DOHH2 (cell line): ENCODE measurements at regions not wholly inside any gene's neighbourhood (a gene's known extent, or its start where the extent isn't known, plus 50 kb on each side); places are given as distances from the start of the nearest gene placed in this dataset.

Experiments used
- H3F3A ChIP-seq: fragments of 200-600 bp; sonication (generic), shearing (Covaris generic); 2 replicates; pipeline ENCODE4 v1.6.0; 2016; ENCODE audit warnings: antibody characterized with exemption, mild to moderate bottlenecking; ENCODE audit not compliant: control insufficient read depth, insufficient read depth
- H3K27ac ChIP-seq: fragments of 200-600 bp; sonication (generic); 2 replicates; pipeline ENCODE4 v1.5.1; 2014; ENCODE audit warnings: low read depth, mild to moderate bottlenecking, low read length, moderate library complexity
- H3K27me3 ChIP-seq: fragments of 200-600 bp; sonication (generic); 2 replicates; pipeline ENCODE4 v1.6.1; 2014; ENCODE audit warnings: mild to moderate bottlenecking, low read length, mixed read lengths; ENCODE audit not compliant: control insufficient read depth
- H3K36me3 ChIP-seq: fragments of 200-600 bp; sonication (generic); 2 replicates; pipeline ENCODE4 v1.6.1; 2014; ENCODE audit warnings: mild to moderate bottlenecking, low read length, moderate library complexity, mixed read lengths; ENCODE audit not compliant: control insufficient read depth
- H3K4me1 ChIP-seq: fragments of 200-600 bp; sonication (generic); 2 replicates; pipeline ENCODE4 v1.6.1; 2014; ENCODE audit warnings: mild to moderate bottlenecking, low read length, mixed read lengths; ENCODE audit not compliant: control insufficient read depth
- H3K4me2 ChIP-seq: fragments of 200-600 bp; sonication (generic); 2 replicates; pipeline ENCODE4 v1.6.0; 2014; ENCODE audit warnings: mild to moderate bottlenecking, low read length, moderate library complexity
- H3K4me3 ChIP-seq: fragments of 200-600 bp; sonication (generic); 2 replicates; pipeline ENCODE4 v1.5.1; 2014; ENCODE audit warnings: mild to moderate bottlenecking, low read length, mixed read lengths
- H3K79me2 ChIP-seq: fragments of 200-600 bp; sonication (generic); 2 replicates; pipeline ENCODE4 v1.6.1; 2014; ENCODE audit warnings: mild to moderate bottlenecking, low read length, mixed read lengths; ENCODE audit not compliant: control insufficient read depth
- H3K9me2 ChIP-seq: fragments of 200-600 bp; sonication (generic); replicated peaks from 2 replicates; pipeline ENCODE4 v1.6.1; 2014; ENCODE audit warnings: mild to moderate bottlenecking, low read length, mixed read lengths; ENCODE audit not compliant: control insufficient read depth
- H3K9me3 ChIP-seq: fragments of 200-600 bp; sonication (generic); 2 replicates; pipeline ENCODE4 v1.6.1; 2014; ENCODE audit warnings: antibody characterized with exemption, low read length, mixed read lengths; ENCODE audit not compliant: control insufficient read depth, insufficient read depth
- H4K20me1 ChIP-seq: fragments of 200-600 bp; sonication (generic); 2 replicates; pipeline ENCODE4 v1.6.0; 2014; ENCODE audit warnings: low read depth, mild to moderate bottlenecking, antibody characterized with exemption, low read length, moderate library complexity; ENCODE audit not compliant: control insufficient read depth, insufficient read depth
- CTCF ChIP-seq: fragments of 200-600 bp; sonication (generic); IDR thresholded peaks from one replicate; pipeline ENCODE4 v1.5.1; 2014; ENCODE audit warnings: antibody characterized with exemption, mild to moderate bottlenecking, low read depth, low read length; ENCODE audit not compliant: poor library complexity, severe bottlenecking
- EZH2phosphoT487 ChIP-seq: fragments of 200-600 bp; sonication (generic); IDR thresholded peaks from 2 replicates; pipeline ENCODE4 v1.6.1; 2017; ENCODE audit warnings: borderline replicate concordance, mild to moderate bottlenecking, antibody characterized with exemption, low read length, moderate library complexity, mixed read lengths

GRCh38 chr4:176616151-176616550 is 176.6 kb downstream of the VEGFC start:
- no peak overlapping the region for H3K4me2 ChIP-seq
- H3F3A ChIP-seq: no peaks in the 10 kb centered on the region
- H3K4me1 ChIP-seq: no peaks in the 10 kb centered on the region
- no peaks in the 10 kb centered on the region for H3K79me2 ChIP-seq
- H4K20me1 ChIP-seq: no peaks in the 10 kb centered on the region
- no peaks in the 10 kb centered on the region for H3K27me3 ChIP-seq
- H3K4me3 ChIP-seq: no peak overlapping the region
- no peaks in the 10 kb centered on the region for H3K9me3 ChIP-seq
- no peaks in the 10 kb centered on the region for H3K9me2 ChIP-seq
- no peak overlapping the region for H3K27ac ChIP-seq
- TF ChIP-seq CTCF (no peak), EZH2phosphoT487 (no peak)
- no peaks in the 10 kb centered on the region for H3K36me3 ChIP-seq

DNA sequence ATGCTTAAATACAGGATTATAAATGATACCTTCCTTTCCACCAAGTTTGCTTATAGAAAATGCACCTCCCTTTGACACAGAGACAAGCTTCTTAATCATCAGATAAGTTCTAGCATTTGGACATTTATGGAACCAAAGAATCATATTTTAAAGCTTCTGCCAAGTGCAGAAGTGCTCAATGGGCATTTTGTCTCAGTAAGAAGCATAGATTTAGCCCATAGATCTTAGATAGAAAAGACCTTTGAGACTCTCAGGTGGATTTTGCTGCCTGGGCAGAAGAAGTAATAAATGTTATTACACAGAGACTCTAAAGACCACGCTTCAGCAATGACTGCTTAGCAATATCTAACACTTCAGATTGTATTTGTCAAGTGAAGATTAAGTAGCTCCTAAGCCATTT is 174.6 kb downstream of the VEGFC start:
- no peaks in the 10 kb centered on the region for H3K79me2 ChIP-seq
- no peaks in the 10 kb centered on the region for H3K4me1 ChIP-seq
- no peak overlapping the region for H3K4me2 ChIP-seq
- no peaks in the 10 kb centered on the region for H3K36me3 ChIP-seq
- H3K4me3 ChIP-seq: no peak overlapping the region
- no peaks in the 10 kb centered on the region for H3K9me3 ChIP-seq
- H3K9me2 ChIP-seq: no peaks in the 10 kb centered on the region
- no peaks in the 10 kb centered on the region for H4K20me1 ChIP-seq
- no peaks in the 10 kb centered on the region for H3K27me3 ChIP-seq
- H3K27ac ChIP-seq: no peak overlapping the region
- TF ChIP-seq CTCF (no peak), EZH2phosphoT487 (no peak)
- no peaks in the 10 kb centered on the region for H3F3A ChIP-seq

DNA sequence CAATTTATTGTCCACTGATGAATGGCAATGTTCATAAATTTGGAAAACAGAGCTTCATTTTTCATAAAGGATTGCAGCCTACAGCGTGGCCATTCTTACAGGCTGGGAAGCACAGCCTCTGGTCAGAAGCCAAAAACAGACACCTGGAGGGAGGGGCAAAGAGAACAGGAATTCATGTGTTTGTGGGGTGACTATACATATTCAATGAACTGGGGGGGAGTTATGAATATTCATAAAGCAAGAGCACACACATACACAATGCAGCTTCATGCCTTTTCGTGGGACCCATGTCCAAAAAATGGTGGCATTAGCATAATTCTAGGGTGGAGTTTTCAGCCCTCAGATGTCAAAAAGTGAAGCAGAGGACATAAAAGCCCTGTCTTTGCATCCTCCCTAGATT is 173.3 kb downstream of the VEGFC start:
- Histone ChIP-seq H3K9me3 (no peaks in the 10 kb centered on the region), H3K36me3 (no peaks in the 10 kb centered on the region), H3F3A (no peaks in the 10 kb centered on the region), H3K27ac (no peak overlapping the region), H3K9me2 (no peaks in the 10 kb centered on the region), H3K79me2 (no peaks in the 10 kb centered on the region), H3K4me2 (no peak overlapping the region), H3K4me1 (no peaks in the 10 kb centered on the region), H3K4me3 (no peak overlapping the region), H3K27me3 (no peaks in the 10 kb centered on the region), H4K20me1 (no peaks in the 10 kb centered on the region)
- TF ChIP-seq EZH2phosphoT487 (no peak), CTCF (no peak)
